Colonic mucosa (tissue), 4 donors: ENCODE measurements at regions not wholly inside any gene's neighbourhood (a gene's known extent, or its start where the extent isn't known, plus 50 kb on each side); places are given as distances from the start of the nearest gene placed in this dataset.
"Not testable (repeated sequence)": the region's sequence is repeated elsewhere in the genome, so short reads cannot be mapped to it uniquely, and the experiment has no call there.

Experiments
- DNase-seq: peaks from one replicate; pipeline ENCODE4 v3.0.0-alpha.2; 2020
- H3K27ac ChIP-seq: fragments of 200-600 bp; one replicate; pipeline ENCODE4 v1.8.0; 2021
- H3K27me3 ChIP-seq: fragments of 200-600 bp; one replicate; pipeline ENCODE4 v1.8.0; 2021
- H3K36me3 ChIP-seq: fragments of 200-600 bp; one replicate; pipeline ENCODE4 v1.8.0; 2021
- H3K4me1 ChIP-seq: fragments of 200-600 bp; one replicate; pipeline ENCODE4 v1.8.0; 2021; ENCODE audit warnings: mild to moderate bottlenecking
- H3K4me3 ChIP-seq: fragments of 200-600 bp; one replicate; pipeline ENCODE4 v1.8.0; 2021
- H3K9ac ChIP-seq, 2 donors: one replicate each; pipeline ENCODE4 v1.7.0; 2013; ENCODE audit warnings: control low read depth in 2 of 2, low read depth in 2 of 2, low read length in 2 of 2
- H3K9me3 ChIP-seq: fragments of 200-600 bp; one replicate; pipeline ENCODE4 v1.8.0; 2021
- intact Hi-C: fragments of 100-400 bp; cut with DNase I; formaldehyde crosslinking; loops from one replicate; pipeline ENCODE4 v1.14.1; 2022
- TF ChIP-seq, protein P1 (sequence below): fragments of 200-600 bp; IDR thresholded peaks from one replicate; pipeline ENCODE4 v1.8.0; 2022; ENCODE audit warnings: antibody characterized with exemption, mild to moderate bottlenecking
- donor health status: healthy.
- donor health status: DM: no; HTN: no; CAD: no.
- donor health status: DM: no; HTN: no; CAD: no.

DNA sequence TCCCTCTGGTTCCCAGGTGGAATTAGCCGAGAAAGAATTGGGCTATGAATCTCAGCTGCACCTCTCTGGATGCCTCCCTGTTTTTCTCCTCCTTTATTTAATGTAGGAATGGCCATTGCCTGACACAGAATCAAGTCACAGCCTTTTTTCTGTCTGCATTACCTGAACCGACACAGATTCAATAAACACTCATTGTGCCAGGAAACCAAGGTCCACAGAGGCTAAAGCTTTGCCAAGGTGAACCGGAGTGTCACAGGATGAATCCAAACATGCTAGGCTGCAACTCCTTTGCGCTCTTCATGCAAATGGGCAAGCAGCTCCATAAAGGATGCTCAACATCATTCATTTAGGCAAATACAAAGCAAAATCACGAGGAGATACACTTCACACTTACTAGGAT lies 199.8 kb upstream of the AGTR2 start:
- Histone ChIP-seq H3K27me3 (peaks cover 12% of the 10 kb centered on the region), H3K27ac (no peak overlapping the region), H3K4me1 (no peaks in the 10 kb centered on the region), H3K9me3 (no peaks in the 10 kb centered on the region), H3K36me3 (no peaks in the 10 kb centered on the region), H3K4me3 (no peak overlapping the region), H3K9ac (no peak overlapping the region)
- TF ChIP-seq, protein P1, sequence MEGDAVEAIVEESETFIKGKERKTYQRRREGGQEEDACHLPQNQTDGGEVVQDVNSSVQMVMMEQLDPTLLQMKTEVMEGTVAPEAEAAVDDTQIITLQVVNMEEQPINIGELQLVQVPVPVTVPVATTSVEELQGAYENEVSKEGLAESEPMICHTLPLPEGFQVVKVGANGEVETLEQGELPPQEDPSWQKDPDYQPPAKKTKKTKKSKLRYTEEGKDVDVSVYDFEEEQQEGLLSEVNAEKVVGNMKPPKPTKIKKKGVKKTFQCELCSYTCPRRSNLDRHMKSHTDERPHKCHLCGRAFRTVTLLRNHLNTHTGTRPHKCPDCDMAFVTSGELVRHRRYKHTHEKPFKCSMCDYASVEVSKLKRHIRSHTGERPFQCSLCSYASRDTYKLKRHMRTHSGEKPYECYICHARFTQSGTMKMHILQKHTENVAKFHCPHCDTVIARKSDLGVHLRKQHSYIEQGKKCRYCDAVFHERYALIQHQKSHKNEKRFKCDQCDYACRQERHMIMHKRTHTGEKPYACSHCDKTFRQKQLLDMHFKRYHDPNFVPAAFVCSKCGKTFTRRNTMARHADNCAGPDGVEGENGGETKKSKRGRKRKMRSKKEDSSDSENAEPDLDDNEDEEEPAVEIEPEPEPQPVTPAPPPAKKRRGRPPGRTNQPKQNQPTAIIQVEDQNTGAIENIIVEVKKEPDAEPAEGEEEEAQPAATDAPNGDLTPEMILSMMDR: no peak
- DNase-seq: no peak
- intact Hi-C loops: no loop called here

DNA sequence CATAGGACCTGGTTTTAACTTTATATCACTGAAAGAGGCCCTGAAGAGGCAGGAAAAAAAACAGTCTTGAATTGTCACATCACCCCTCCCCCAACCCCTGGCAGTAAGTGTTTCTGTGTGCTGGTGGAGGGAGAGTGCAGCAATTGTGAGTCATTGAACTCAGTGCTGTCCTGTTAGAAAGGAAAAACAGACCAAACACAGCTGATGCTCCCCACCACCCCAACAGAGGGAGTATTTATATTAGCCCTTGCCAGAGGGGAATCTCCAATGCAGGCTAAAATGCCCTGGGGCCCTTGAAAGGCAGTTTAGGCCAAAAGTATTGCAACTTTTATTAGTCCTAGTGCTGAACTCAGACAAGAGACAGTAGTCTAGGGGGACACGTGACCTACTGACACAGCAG lies 197.8 kb upstream of the AGTR2 start:
- TF ChIP-seq, protein P1: no peak
- intact Hi-C loops: no loop called here

DNA sequence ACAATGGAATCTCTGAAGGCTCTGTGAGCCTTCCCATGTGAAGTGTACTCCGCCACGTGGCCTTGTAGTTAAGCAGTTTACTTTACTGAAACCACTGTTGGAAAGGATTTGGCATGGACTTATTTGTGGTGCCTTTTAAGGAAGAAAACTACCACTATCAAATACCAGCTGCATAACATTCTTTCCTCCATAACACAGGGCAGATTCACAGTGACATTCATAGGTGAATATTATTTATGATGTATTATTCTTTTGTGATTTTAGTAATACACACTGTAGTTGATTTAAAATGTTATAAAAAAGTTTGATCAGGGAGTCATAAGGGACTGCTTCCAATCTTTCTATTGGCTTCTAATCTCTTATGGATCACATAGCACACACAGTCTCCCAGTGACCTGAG lies 192.5 kb upstream of the AGTR2 start:
- Histone ChIP-seq H3K4me3 (no peak overlapping the region), H3K9ac (no peak overlapping the region), H3K36me3 (no peaks in the 10 kb centered on the region), H3K9me3 (no peaks in the 10 kb centered on the region), H3K27me3 (no peaks in the 10 kb centered on the region), H3K4me1 (no peaks in the 10 kb centered on the region), H3K27ac (no peak overlapping the region)
- intact Hi-C loops: no loop called here
- TF ChIP-seq, protein P1: no peak
- no peak for DNase-seq

More for the DNA sequence above, 197.8 kb upstream of the AGTR2 start:
- Histone ChIP-seq H3K27ac (no peak overlapping the region), H3K36me3 (no peaks in the 10 kb centered on the region), H3K4me1 (no peaks in the 10 kb centered on the region), H3K4me3 (no peak overlapping the region), H3K27me3 (peaks cover 12% of the 10 kb centered on the region), H3K9ac (no peak overlapping the region), H3K9me3 (no peaks in the 10 kb centered on the region)
- DNase-seq: no peak

DNA sequence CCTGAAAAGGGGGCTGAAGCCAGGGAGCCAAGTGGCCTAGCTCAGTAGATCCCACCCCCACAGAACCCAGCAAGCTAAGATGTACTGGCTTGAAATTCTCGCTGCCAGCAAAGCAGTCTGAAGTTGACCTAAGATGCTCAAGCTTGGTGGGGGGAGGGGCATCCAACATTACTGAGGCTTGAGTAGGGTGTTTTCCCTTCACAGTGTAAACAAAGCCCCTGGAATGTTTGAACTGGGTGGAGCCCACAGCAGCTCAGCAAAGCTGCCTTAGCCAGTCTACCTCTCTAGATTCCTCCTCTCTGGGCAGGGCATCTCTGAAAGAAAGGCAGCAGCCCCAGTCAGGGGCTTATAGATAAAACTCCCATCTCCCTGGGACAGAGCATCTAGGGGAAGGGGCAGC lies 187.4 kb upstream of the AGTR2 start:
- H3K9me3 ChIP-seq, H3K36me3 ChIP-seq, H3K27ac ChIP-seq, intact Hi-C loops, DNase-seq, H3K27me3 ChIP-seq, H3K9ac ChIP-seq, H3K4me1 ChIP-seq, H3K4me3 ChIP-seq: not testable (repeated sequence)

DNA sequence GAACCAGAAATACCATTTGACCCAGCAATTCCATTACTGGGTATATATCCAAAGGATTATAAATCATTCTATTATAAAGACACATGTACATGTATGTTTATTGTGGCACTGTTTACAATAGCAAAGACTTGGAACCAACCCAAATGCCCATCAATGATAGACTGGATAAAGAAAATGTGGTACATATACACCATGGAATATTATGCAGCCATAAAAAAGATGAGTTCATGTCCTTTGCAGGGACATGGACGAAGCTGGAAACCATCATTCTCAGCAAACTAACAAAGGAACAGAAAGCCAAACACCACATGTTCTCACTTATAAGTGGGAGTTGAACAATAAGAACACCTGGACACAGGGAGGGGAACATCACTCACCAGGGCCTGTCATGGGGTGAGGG lies 183.1 kb upstream of the AGTR2 start:
- H3K36me3 ChIP-seq, H3K27ac ChIP-seq, H3K9ac ChIP-seq, H3K4me3 ChIP-seq, H3K27me3 ChIP-seq, H3K4me1 ChIP-seq, DNase-seq, intact Hi-C loops, H3K9me3 ChIP-seq: not testable (repeated sequence)

DNA sequence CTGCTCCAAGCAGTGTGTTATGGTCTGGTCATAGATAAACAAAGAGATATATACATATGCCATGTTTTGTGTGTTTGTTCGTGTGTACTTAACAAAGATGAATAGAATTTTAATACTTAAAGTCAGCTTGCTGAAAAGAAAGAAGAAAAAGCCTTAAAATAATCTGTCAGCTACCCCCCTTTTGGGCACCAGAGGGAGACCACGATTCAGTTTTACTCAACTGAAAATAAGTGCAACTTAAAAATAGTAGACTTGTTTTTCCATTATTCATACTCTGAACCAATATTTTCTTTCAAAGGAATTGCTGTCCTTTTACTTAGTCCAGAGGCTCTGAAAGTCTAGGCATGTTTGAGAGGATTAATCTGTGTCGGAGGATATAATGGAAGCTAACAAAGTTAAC lies 181.7 kb upstream of the AGTR2 start:
- H3K9ac ChIP-seq: no peak overlapping the region
- H3K4me3 ChIP-seq: no peak overlapping the region
- no peaks in the 10 kb centered on the region for H3K36me3 ChIP-seq
- DNase-seq: no peak
- TF ChIP-seq, protein P1: no peak
- H3K27ac ChIP-seq: no peak overlapping the region
- H3K27me3 ChIP-seq: no peaks in the 10 kb centered on the region
- intact Hi-C loops: no loop called here
- H3K4me1 ChIP-seq: no peaks in the 10 kb centered on the region
- no peaks in the 10 kb centered on the region for H3K9me3 ChIP-seq

DNA sequence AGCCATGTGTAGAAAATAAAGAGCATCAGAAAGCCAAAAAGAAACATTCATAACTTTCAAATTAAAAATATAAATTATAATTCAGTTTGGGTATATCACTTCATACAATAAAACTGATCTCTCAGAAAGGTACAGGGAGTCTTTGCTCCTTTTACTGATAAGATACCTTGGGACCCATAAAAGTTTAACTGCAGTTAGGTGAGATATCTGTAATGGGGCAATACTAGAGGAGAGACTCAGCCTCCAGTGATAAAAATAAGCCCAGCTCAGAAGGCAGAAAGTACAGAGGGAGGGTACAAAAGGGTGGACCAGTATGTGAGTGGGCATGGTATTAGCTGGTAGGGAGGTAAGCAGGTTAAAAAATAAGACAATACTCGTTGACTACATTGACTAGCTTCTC lies 180.9 kb upstream of the AGTR2 start:
- H3K4me3 ChIP-seq: no peak overlapping the region
- H3K4me1 ChIP-seq: no peaks in the 10 kb centered on the region
- no peaks in the 10 kb centered on the region for H3K27me3 ChIP-seq
- no peaks in the 10 kb centered on the region for H3K9me3 ChIP-seq
- DNase-seq: no peak
- TF ChIP-seq, protein P1: no peak
- no peak overlapping the region for H3K9ac ChIP-seq
- no peak overlapping the region for H3K27ac ChIP-seq
- intact Hi-C loops: no loop called here
- no peaks in the 10 kb centered on the region for H3K36me3 ChIP-seq
